GM12891 (cell line): ENCODE measurements at regions not wholly inside any gene's neighbourhood (a gene's known extent, or its start where the extent isn't known, plus 50 kb on each side); places are given as distances from the start of the nearest gene placed in this dataset.

Experiments used
- DNase-seq: peaks from one replicate; pipeline ENCODE4 v3.0.0; 2011; ENCODE audit warnings: low spot score; ENCODE audit not compliant: insufficient read length
- FAIRE-seq: peaks from 2 replicates; lab custom pipeline; 2011; peaks lifted over from hg19 to GRCh38; lab: Jason Lieb, UNC
- PAX5 ChIP-seq: IDR thresholded peaks from 2 replicates; pipeline ENCODE4 v1.6.1; 2011; ENCODE audit warnings: low read length, moderate library complexity, mild to moderate bottlenecking; ENCODE audit not compliant: insufficient read depth, severe bottlenecking
- POLR2A ChIP-seq: IDR thresholded peaks from 2 replicates; pipeline ENCODE4 v1.6.1; 2011; ENCODE audit warnings: low read depth, low read length, control low read depth
- POLR2AphosphoS5 ChIP-seq: IDR thresholded peaks from 2 replicates; pipeline ENCODE4 v1.6.1; 2011; ENCODE audit warnings: low read depth, low read length, control low read depth
- POU2F2 ChIP-seq: IDR thresholded peaks from 2 replicates; pipeline ENCODE4 v1.6.1; 2011; ENCODE audit warnings: low read depth, mild to moderate bottlenecking, control low read depth, low read length, moderate library complexity
- SPI1 ChIP-seq: IDR thresholded peaks from 2 replicates; pipeline ENCODE4 v1.6.1; 2011; ENCODE audit warnings: low read depth, low read length, control low read depth
- TAF1 ChIP-seq: IDR thresholded peaks from 2 replicates; pipeline ENCODE4 v1.6.1; 2011; ENCODE audit warnings: low read depth, low read length, control low read depth

DNA sequence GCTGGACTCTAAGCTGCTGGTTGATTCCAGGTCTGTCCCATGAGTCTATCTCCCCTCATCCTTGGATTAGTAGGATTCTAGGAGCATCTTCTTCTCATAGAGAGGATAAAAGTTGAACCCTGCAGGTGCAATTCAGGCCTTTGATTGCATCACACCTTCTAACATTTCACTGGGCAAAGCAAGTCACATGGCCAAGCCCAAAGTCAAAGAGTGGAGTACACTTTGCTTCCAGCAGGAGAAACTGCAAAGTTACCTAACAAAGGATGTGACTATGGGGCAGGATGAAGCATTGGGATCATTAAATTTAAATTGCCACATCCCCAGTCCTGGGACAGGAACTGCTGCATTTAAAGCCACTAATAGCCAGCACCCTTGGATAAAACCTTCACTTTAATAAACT, 51.0 kb upstream of the EGFLAM start:
- FAIRE-seq (no peak), DNase-seq (no peak)
- TF ChIP-seq PAX5 (no peak), POLR2AphosphoS5 (no peak), SPI1 (no peak)

- no peak for FAIRE-seq
Measured at GRCh38 chr5:38202741-38203140, 55.6 kb upstream of the EGFLAM start.

DNA sequence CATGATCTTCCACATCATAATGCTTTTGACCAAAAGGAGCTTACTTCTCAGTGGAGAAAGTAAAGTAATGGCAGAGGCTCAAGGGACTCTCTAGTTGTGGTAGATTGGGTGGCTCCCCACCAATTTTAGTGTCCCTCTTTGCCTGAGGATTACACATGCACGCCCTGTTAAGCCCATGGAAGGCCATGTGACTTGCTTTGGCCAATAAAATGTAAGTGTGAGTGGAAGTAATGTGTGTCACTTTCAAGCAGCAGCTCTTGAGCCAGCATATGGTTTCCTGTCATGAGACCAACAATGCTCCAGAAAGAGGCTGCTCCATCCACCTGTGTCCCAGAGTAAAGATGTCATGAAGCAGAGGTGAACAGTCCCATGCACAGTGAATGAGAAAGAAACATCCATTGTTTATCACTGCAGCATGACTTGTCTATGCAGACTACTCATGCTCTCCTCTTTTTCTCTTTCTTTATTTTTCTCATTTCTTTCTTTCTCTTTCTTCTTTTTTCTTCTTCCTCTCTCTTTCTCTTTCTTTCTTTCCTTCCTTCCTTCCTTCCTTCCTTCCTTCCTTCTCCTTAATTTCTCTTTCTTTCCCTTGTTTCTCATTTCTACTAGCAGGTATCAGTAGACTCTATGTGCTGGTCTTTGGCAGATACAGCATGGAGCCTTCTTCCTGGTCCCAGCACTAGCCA, 57.3 kb upstream of the EGFLAM start:
- TF ChIP-seq TAF1 (no peak), POLR2A (no peak), POLR2AphosphoS5 (no peak), PAX5 (no peak), SPI1 (no peak), POU2F2 (no peak)
- FAIRE-seq (no peak), DNase-seq (no peak)

More at GRCh38 chr5:38202741-38203140, 55.6 kb upstream of the EGFLAM start:
- TF ChIP-seq PAX5 (no peak), POLR2A (no peak), TAF1 (no peak), POU2F2 (no peak), POLR2AphosphoS5 (no peak), SPI1 (no peak)
- DNase-seq, result no peak

GRCh38 chr5:38197118-38197517, 61.2 kb upstream of the EGFLAM start:
- no peak for DNase-seq
- no peak for FAIRE-seq
- no peak for TF ChIP-seq PAX5
- TF ChIP-seq POU2F2, result no peak
- TF ChIP-seq TAF1, result no peak
- no peak for TF ChIP-seq SPI1
- TF ChIP-seq POLR2AphosphoS5, result no peak

- FAIRE-seq (peak; percentile 87), DNase-seq (peak; percentile 43)
- TF ChIP-seq POU2F2 (no peak), SPI1 (no peak), PAX5 (no peak), TAF1 (no peak), POLR2A (no peak), POLR2AphosphoS5 (no peak)
Measured at GRCh38 chr5:38193015-38193581, 65.3 kb upstream of the EGFLAM start.

DNA sequence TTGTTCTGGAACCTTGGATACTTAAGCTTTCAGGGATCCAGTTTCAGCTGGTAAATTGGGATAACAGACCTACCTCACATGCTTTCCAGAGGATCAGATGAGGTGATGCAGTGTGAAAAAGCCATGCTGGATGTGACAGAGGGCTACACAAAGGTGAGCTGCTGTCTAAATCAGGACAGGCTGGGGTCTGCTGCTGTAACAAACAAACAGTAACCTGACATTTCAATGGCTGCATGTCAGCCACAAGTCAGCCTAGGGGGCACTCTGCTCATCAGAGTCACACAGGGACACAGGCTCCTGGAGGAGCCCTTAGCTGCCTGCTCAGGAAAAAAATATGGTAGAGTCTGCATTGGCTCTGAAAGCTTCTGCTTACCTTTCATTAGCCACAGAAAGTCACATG, 66.7 kb upstream of the EGFLAM start:
- TF ChIP-seq POU2F2, result no peak
- TF ChIP-seq SPI1, result no peak
- TF ChIP-seq POLR2A, result no peak
- TF ChIP-seq PAX5, result no peak
- TF ChIP-seq POLR2AphosphoS5, result no peak
- no peak for TF ChIP-seq TAF1
- DNase-seq (no peak), FAIRE-seq (no peak)

GRCh38 chr5:38190111-38190510, 68.2 kb upstream of the EGFLAM start:
- TF ChIP-seq POU2F2 (no peak), PAX5 (no peak), TAF1 (no peak), POLR2A (no peak), POLR2AphosphoS5 (no peak)
- no peak for DNase-seq
- FAIRE-seq, result no peak

- TF ChIP-seq POLR2A (no peak), TAF1 (no peak), POLR2AphosphoS5 (no peak), SPI1 (no peak), POU2F2 (no peak), PAX5 (no peak)
- FAIRE-seq, result no peak
- no peak for DNase-seq
Measured at GRCh38 chr5:38189081-38189504, 69.3 kb upstream of the EGFLAM start.

DNA sequence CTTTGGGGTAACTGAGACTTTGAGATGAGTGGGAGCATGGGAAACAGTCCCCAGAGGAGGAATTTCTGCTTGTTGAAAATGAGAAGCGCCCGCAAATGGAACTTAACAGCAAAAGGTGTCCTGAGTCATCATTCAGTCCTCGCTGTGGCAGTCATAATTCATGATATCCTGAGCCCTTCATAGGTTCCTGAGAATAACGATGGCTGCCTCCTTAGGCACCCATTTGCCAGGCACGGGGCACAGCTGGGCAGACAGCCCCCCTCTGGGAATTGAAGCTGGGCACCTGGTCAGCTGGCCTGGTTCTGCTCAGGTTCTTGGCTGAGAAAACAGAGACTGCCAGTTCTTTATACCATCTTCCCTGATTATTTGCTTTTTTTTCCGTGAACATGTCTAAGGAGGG, 69.8 kb upstream of the EGFLAM start:
- FAIRE-seq (no peak), DNase-seq (no peak)
- no peak for TF ChIP-seq SPI1
- no peak for TF ChIP-seq POLR2AphosphoS5
- no peak for TF ChIP-seq POLR2A
- TF ChIP-seq TAF1, result no peak
- TF ChIP-seq PAX5, result no peak
- no peak for TF ChIP-seq POU2F2

DNA sequence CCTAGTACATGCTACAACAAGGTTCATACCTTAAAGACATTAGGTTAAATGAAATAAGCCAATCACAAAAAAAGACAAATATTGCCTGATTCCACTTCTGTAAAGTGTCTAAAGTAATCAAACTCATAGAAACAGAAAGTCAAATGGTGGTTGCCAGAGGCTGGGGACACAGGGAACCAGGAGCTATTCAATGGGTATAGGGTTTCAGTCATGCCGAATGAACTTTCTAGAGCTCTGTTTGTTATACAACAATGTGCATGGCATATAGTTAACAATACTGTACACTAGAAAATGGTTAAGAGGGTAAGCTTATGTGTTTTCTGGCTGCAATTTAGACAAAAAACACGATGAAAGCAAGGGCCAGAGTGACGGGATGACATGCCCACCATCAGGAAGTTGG, 70.8 kb upstream of the EGFLAM start:
- TF ChIP-seq TAF1, result no peak
- no peak for TF ChIP-seq POLR2A
- TF ChIP-seq PAX5, result no peak
- TF ChIP-seq POLR2AphosphoS5, result no peak
- no peak for TF ChIP-seq SPI1
- no peak for TF ChIP-seq POU2F2
- FAIRE-seq (no peak), DNase-seq (no peak)
